ENCODE measurements at regions not wholly inside any gene's neighbourhood (a gene's known extent, or its start where the extent isn't known, plus 50 kb on each side); places are given as distances from the start of the nearest gene placed in this dataset.

DNA sequence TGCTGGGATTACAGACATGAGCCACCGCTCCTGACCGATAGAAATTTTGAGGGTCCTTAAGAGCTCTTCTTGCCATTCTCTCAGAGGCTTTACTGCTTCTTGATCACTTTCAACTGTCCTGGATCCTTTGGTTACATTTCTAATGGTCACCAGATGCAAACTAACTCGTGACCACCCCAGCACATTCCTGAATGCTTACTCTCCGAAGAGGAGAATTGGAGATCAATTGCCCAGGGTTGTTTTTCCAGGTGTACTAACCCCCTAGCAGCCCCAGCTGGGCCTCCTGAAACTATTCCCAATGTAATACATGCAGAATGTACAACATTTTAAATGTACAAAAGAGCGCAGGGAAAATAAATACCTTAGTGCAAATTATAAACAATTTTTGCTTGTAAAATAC lies 65.1 kb upstream of the TBL1XR1 start:
- TF ChIP-seq, protein P1, sequence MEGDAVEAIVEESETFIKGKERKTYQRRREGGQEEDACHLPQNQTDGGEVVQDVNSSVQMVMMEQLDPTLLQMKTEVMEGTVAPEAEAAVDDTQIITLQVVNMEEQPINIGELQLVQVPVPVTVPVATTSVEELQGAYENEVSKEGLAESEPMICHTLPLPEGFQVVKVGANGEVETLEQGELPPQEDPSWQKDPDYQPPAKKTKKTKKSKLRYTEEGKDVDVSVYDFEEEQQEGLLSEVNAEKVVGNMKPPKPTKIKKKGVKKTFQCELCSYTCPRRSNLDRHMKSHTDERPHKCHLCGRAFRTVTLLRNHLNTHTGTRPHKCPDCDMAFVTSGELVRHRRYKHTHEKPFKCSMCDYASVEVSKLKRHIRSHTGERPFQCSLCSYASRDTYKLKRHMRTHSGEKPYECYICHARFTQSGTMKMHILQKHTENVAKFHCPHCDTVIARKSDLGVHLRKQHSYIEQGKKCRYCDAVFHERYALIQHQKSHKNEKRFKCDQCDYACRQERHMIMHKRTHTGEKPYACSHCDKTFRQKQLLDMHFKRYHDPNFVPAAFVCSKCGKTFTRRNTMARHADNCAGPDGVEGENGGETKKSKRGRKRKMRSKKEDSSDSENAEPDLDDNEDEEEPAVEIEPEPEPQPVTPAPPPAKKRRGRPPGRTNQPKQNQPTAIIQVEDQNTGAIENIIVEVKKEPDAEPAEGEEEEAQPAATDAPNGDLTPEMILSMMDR (IDR thresholded peaks at IDR 0.05; ENCODE audit: poor library complexity, severe bottlenecking) = no peak
- TF ChIP-seq, protein P2, sequence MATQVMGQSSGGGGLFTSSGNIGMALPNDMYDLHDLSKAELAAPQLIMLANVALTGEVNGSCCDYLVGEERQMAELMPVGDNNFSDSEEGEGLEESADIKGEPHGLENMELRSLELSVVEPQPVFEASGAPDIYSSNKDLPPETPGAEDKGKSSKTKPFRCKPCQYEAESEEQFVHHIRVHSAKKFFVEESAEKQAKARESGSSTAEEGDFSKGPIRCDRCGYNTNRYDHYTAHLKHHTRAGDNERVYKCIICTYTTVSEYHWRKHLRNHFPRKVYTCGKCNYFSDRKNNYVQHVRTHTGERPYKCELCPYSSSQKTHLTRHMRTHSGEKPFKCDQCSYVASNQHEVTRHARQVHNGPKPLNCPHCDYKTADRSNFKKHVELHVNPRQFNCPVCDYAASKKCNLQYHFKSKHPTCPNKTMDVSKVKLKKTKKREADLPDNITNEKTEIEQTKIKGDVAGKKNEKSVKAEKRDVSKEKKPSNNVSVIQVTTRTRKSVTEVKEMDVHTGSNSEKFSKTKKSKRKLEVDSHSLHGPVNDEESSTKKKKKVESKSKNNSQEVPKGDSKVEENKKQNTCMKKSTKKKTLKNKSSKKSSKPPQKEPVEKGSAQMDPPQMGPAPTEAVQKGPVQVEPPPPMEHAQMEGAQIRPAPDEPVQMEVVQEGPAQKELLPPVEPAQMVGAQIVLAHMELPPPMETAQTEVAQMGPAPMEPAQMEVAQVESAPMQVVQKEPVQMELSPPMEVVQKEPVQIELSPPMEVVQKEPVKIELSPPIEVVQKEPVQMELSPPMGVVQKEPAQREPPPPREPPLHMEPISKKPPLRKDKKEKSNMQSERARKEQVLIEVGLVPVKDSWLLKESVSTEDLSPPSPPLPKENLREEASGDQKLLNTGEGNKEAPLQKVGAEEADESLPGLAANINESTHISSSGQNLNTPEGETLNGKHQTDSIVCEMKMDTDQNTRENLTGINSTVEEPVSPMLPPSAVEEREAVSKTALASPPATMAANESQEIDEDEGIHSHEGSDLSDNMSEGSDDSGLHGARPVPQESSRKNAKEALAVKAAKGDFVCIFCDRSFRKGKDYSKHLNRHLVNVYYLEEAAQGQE (IDR thresholded peaks at IDR 0.05; ENCODE audit: borderline replicate concordance) = no peak
- no peak for TF ChIP-seq EP300 (conservative IDR thresholded peaks at IDR 0.05; ENCODE audit: poor library complexity, severe bottlenecking)
- TF ChIP-seq POLR2AphosphoS5 (IDR thresholded peaks at IDR 0.05) = no peak
- TF ChIP-seq EZH2 (IDR thresholded peaks at IDR 0.05; ENCODE audit: borderline replicate concordance, insufficient read depth, low read length, poor library complexity, severe bottlenecking) = no peak

Data from neural cell (in vitro differentiated cells).